H1 (cell line): ENCODE measurements at regions not wholly inside any gene's neighbourhood (a gene's known extent, or its start where the extent isn't known, plus 50 kb on each side); places are given as distances from the start of the nearest gene placed in this dataset.

Experiments used
- CTCF ChIP-seq, 3 experiments: IDR thresholded peaks; 1 replicate in 2 of 3; 2 replicates in 1 of 3; pipeline versions ENCODE4 v1.5.1 to v1.6.1; 2011; ENCODE audit warnings: low read length in 3 of 3, mild to moderate bottlenecking in 3 of 3, inconsistent platforms in 2 of 3, low read depth in 1 of 3, moderate library complexity in 1 of 3; ENCODE audit not compliant: insufficient read depth in 1 of 3; ENCODE audit errors: control extremely low read depth in 1 of 3
- HDAC2 ChIP-seq, 2 experiments: fragments of 300-600 bp in 1 of 2; sonication (generic) in 1 of 2; IDR thresholded peaks; 2 replicates each; pipeline ENCODE4 v1.6.1; 2011 to 2012; ENCODE audit warnings: low read depth in 2 of 2, low read length in 2 of 2, mild to moderate bottlenecking in 2 of 2, moderate library complexity in 2 of 2, borderline replicate concordance in 1 of 2, inconsistent platforms in 1 of 2

- TF ChIP-seq HDAC2 (IDR thresholded peaks at IDR 0.05; ENCODE audit: borderline replicate concordance in 1 of 2, low read depth in 2 of 2, low read length in 2 of 2) (no peak), CTCF (IDR thresholded peaks at IDR 0.05; ENCODE audit: control extremely low read depth in 1 of 3, insufficient read depth in 1 of 3, low read depth in 1 of 3, low read length in 3 of 3) (no peak)
Observed at GRCh38 chr22:48751539-48752437, 1075.9 kb downstream of the BRD1 start.
